22Rv1 (cell line): ENCODE measurements at regions not wholly inside any gene's neighbourhood (a gene's known extent, or its start where the extent isn't known, plus 50 kb on each side); places are given as distances from the start of the nearest gene placed in this dataset.

Experiments
- H3K27ac ChIP-seq: fragments of 450-650 bp; 2 replicates; pipeline ENCODE4 v1.5.1; 2017
- ZFX ChIP-seq: fragments of 450-650 bp; IDR thresholded peaks from 2 replicates; pipeline ENCODE4 v1.6.1; 2017; ENCODE audit warnings: antibody characterized with exemption, borderline replicate concordance
- TF ChIP-seq, protein P1 (sequence below): fragments of 450-650 bp; IDR thresholded peaks from 2 replicates; pipeline ENCODE4 v1.5.1; 2017; ENCODE audit warnings: mild to moderate bottlenecking

GRCh38 chr11:87394924-87395323, 357.2 kb downstream of the TMEM135 start:
- TF ChIP-seq, protein P1, sequence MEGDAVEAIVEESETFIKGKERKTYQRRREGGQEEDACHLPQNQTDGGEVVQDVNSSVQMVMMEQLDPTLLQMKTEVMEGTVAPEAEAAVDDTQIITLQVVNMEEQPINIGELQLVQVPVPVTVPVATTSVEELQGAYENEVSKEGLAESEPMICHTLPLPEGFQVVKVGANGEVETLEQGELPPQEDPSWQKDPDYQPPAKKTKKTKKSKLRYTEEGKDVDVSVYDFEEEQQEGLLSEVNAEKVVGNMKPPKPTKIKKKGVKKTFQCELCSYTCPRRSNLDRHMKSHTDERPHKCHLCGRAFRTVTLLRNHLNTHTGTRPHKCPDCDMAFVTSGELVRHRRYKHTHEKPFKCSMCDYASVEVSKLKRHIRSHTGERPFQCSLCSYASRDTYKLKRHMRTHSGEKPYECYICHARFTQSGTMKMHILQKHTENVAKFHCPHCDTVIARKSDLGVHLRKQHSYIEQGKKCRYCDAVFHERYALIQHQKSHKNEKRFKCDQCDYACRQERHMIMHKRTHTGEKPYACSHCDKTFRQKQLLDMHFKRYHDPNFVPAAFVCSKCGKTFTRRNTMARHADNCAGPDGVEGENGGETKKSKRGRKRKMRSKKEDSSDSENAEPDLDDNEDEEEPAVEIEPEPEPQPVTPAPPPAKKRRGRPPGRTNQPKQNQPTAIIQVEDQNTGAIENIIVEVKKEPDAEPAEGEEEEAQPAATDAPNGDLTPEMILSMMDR, result no peak
- no peak for TF ChIP-seq ZFX
- H3K27ac ChIP-seq, result no peak overlapping the region

DNA sequence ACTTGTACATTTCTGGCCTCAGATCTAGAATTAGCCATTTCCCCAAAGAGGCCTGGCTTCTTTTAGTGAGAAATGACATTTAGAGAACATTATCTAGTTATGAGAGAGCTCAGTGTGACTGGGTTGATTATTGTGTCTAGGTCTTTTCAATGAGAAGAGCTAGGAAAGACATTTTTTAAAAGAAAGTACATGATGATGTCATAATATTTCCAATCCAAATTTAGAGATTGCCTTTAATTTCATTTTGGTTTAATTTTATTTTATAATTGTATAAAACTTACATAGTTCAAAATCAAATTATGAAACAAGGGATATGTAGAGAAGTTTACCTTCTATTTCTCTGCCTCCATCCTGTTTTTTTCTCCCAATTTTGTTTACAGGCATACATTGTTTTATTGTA, 354.9 kb downstream of the TMEM135 start:
- no peak overlapping the region for H3K27ac ChIP-seq
- TF ChIP-seq ZFX, result no peak
- TF ChIP-seq, protein P1, result no peak

DNA sequence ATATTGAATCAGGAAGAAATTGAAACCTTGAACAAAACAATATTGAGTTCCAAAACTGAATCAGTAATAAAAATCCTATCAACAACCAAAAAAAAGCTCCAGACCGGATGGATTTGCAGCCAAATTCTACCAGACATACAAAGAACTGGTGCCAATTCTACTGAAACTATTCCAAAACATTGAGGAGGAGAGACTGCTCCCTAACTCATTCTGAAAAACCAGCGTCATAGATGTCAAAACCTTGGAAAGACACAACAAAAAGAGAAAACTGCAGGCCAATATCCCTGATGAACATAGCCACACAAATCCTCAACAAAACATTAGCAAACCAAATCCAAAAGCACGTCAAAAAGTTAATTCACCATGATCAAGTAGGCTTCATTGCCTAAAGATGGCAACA, 353.8 kb downstream of the TMEM135 start:
- H3K27ac ChIP-seq, result no peak overlapping the region
- TF ChIP-seq, protein P1, result no peak
- TF ChIP-seq ZFX, result no peak

DNA sequence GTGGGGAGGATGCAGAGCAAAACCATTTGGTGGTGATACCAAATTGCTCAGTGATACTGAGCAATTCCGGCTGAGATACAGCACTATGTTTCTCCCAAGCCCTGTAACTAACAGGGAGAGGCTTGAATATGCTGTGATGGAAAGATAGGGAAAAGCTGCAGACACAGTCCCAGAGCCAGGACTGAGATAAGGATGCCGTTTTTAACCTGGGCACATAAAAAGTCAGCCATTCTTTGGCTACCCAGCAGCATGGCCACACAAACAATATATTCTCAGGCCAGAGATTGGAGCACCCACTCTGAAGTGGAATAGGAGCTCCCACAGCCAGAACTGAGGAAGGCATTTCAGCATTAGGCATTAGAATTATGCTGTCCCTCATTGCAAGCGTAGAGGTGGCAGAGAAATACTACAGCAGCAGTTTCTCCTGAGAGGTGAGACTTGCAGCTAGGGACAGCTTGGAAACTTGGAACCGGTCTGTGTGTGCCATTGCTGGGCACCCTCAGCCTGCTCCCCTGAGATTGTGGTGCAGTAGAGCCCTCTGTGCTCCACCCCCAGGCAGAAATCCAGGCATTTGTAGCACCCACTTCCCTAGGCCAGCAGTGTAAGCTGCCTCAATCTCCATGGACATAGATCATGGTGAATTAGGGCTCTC, 346.5 kb downstream of the TMEM135 start:
- TF ChIP-seq, protein P1, result no peak
- TF ChIP-seq ZFX, result no peak
- H3K27ac ChIP-seq, result no peak overlapping the region

DNA sequence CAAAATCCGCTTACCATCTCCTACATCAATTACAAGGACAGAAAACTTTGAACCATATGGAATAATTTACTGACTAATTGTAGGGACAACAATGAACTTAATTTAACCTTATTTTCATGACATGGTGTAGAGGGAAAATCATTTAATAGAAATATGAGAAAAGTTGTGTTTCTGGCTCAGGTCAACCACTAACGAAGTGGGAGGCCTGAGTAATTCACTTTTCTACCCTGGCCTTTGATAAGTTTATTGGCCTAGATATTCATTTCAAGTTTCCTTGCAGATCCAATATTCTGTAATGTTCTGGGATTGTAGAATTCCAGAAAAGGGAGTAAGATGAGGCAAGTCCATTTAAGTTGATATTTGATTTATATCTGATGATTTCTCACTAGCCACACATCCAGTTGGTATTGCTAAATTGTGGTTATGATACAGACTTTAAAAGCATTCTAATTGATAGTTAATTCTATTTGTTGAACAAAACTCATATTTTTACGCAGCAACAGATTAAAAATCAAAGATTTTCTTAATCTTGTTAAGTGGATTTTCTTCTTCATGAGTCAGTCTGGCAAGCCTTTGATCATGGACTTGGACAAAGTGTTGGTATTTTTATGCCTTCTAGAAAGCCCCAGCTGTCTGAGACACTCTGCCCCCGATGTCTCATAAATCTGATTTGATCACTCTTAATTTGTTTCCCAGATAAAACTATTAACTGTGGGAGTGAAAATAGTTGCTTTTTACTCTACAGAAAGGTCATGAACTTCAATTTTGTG, 336.5 kb downstream of the TMEM135 start:
- TF ChIP-seq ZFX, result no peak
- TF ChIP-seq, protein P1, result no peak
- no peak overlapping the region for H3K27ac ChIP-seq
